Gastroesophageal sphincter (tissue), 4 donors: ENCODE measurements at regions not wholly inside any gene's neighbourhood (a gene's known extent, or its start where the extent isn't known, plus 50 kb on each side); places are given as distances from the start of the nearest gene placed in this dataset.

Source experiments
- ATAC-seq: fragments of 150-250 bp; one replicate; pipeline ENCODE4 v1.9.1; 2016; ENCODE audit warnings: mild to moderate bottlenecking, moderate library complexity
- H3K27ac ChIP-seq, 4 donors: fragments of 200-600 bp; sonication (generic) in 3 of 4; 1 replicate in 3 of 4; 2 replicates in 1 of 4; pipeline ENCODE4 v1.5.1; 2016 to 2019
- H3K27me3 ChIP-seq: fragments of 200-600 bp; sonication (generic); one replicate; pipeline ENCODE4 v1.5.1; 2019
- H3K36me3 ChIP-seq, 2 donors: fragments of 200-600 bp; sonication (generic); one replicate each; pipeline ENCODE4 v1.5.1; 2019; ENCODE audit warnings: control low read depth in 1 of 2
- H3K4me1 ChIP-seq, 3 donors: fragments of 200-600 bp; sonication (generic); 1 replicate in 2 of 3; 2 replicates in 1 of 3; pipeline ENCODE4 v1.5.1; 2016 to 2019; ENCODE audit warnings: control low read depth in 2 of 3
- H3K4me3 ChIP-seq, 2 donors: fragments of 200-600 bp; sonication (generic); one replicate each; pipeline ENCODE4 v1.5.1; 2019; ENCODE audit warnings: mild to moderate bottlenecking in 1 of 2, moderate library complexity in 1 of 2
- H3K9me3 ChIP-seq, 3 donors: fragments of 200-600 bp; sonication (generic); one replicate each; pipeline ENCODE4 v1.5.1; 2017 to 2019; ENCODE audit warnings: control low read depth in 2 of 3
- CTCF ChIP-seq, 4 experiments: fragments of 200-600 bp in 2 of 4; fragments of 450-650 bp in 2 of 4; sonication (generic) in 1 of 4; IDR thresholded peaks; one replicate each; pipeline ENCODE4 v1.5.1; 2017 to 2019; ENCODE audit warnings: antibody characterized with exemption in 4 of 4, mild to moderate bottlenecking in 2 of 4, moderate library complexity in 2 of 4
- EP300 ChIP-seq: sonication (generic); formaldehyde crosslinking; IDR thresholded peaks from one replicate; pipeline ENCODE4 v1.6.1; 2017; ENCODE audit warnings: antibody characterized with exemption, mild to moderate bottlenecking
- POLR2A ChIP-seq, 2 donors: fragments of 450-650 bp; IDR thresholded peaks; one replicate each; pipeline ENCODE4 v1.6.1; 2017; ENCODE audit warnings: antibody characterized with exemption in 2 of 2, mild to moderate bottlenecking in 2 of 2, moderate library complexity in 1 of 2
- POLR2AphosphoS5 ChIP-seq: sonication (generic); formaldehyde crosslinking; IDR thresholded peaks from one replicate; pipeline ENCODE4 v1.6.1; 2017; ENCODE audit warnings: antibody characterized with exemption
- WGBS, 2 donors: methylation state at CpG; one replicate each; pipeline ENCODE4 v1.1.5; 2018; ENCODE audit warnings: low coverage in 1 of 2; 5-methylcytosine and 5-hydroxymethylcytosine counted together

GRCh38 chr12:94743174-94743573, 92.8 kb upstream of the TMCC3 start:
- WGBS, 2 donors: 75 to 77% methylated on average over 1 to 2 of the region's 3 CpGs
- no peak for ATAC-seq
- no peak for TF ChIP-seq POLR2A (IDR thresholded peaks at IDR 0.05)
- no peak for TF ChIP-seq CTCF (IDR thresholded peaks at IDR 0.05)
- TF ChIP-seq POLR2AphosphoS5: no peak
- TF ChIP-seq EP300: no peak
- H3K4me1 ChIP-seq: no peaks in the 10 kb centered on the region
- H3K27ac ChIP-seq: no peak overlapping the region
- H3K4me3 ChIP-seq: no peak overlapping the region
- H3K27me3 ChIP-seq: no peaks in the 10 kb centered on the region
- H3K36me3 ChIP-seq: no peaks in the 10 kb centered on the region
- no peaks in the 10 kb centered on the region for H3K9me3 ChIP-seq

- no peaks in the 10 kb centered on the region for H3K9me3 ChIP-seq
- ATAC-seq: no peak
- 68 to 73% methylated on average over 2 to 5 of the region's 5 CpGs for WGBS, 2 donors
- H3K36me3 ChIP-seq: no peaks in the 10 kb centered on the region
- H3K4me3 ChIP-seq: no peak overlapping the region
- H3K4me1 ChIP-seq: no peaks in the 10 kb centered on the region
- no peak for TF ChIP-seq EP300
- TF ChIP-seq CTCF (IDR thresholded peaks at IDR 0.05): no peak
- no peak for TF ChIP-seq POLR2A (IDR thresholded peaks at IDR 0.05)
- no peak for TF ChIP-seq POLR2AphosphoS5
- no peaks in the 10 kb centered on the region for H3K27me3 ChIP-seq
- no peak overlapping the region for H3K27ac ChIP-seq
These were observed 90.4 kb upstream of the TMCC3 start for GRCh38 chr12:94740601-94741362.

- 92 to 93% methylated on average over 3 to 5 of the region's 5 CpGs for WGBS, 2 donors
- Histone ChIP-seq H3K27ac (no peak overlapping the region), H3K9me3 (no peaks in the 10 kb centered on the region), H3K4me3 (no peak overlapping the region), H3K36me3 (no peaks in the 10 kb centered on the region), H3K27me3 (no peaks in the 10 kb centered on the region), H3K4me1 (no peaks in the 10 kb centered on the region)
- TF ChIP-seq EP300 (no peak), POLR2AphosphoS5 (no peak), CTCF (IDR thresholded peaks at IDR 0.05) (no peak), POLR2A (IDR thresholded peaks at IDR 0.05) (no peak)
- ATAC-seq: no peak
These were observed 86.5 kb upstream of the TMCC3 start for GRCh38 chr12:94736820-94737219.

- H3K27ac ChIP-seq: no peak overlapping the region
- no peaks in the 10 kb centered on the region for H3K36me3 ChIP-seq
- TF ChIP-seq CTCF (IDR thresholded peaks at IDR 0.05) (no peak), EP300 (no peak), POLR2A (IDR thresholded peaks at IDR 0.05) (no peak), POLR2AphosphoS5 (no peak)
- H3K27me3 ChIP-seq: no peaks in the 10 kb centered on the region
- ATAC-seq: no peak
- H3K9me3 ChIP-seq: no peaks in the 10 kb centered on the region
- 41 to 76% methylated on average over 3 of the region's 3 CpGs for WGBS, 2 donors
- H3K4me3 ChIP-seq: no peak overlapping the region
- H3K4me1 ChIP-seq: no peaks in the 10 kb centered on the region
These were observed 85.6 kb upstream of the TMCC3 start for GRCh38 chr12:94736004-94736403.

GRCh38 chr12:94733727-94734126, 83.4 kb upstream of the TMCC3 start:
- no peak overlapping the region for H3K27ac ChIP-seq
- WGBS, 2 donors: 87 to 97% methylated on average over 5 to 7 of the region's 9 CpGs
- no peaks in the 10 kb centered on the region for H3K36me3 ChIP-seq
- no peak for ATAC-seq
- H3K27me3 ChIP-seq: no peaks in the 10 kb centered on the region
- H3K4me1 ChIP-seq: no peaks in the 10 kb centered on the region
- TF ChIP-seq POLR2A (IDR thresholded peaks at IDR 0.05) (no peak), EP300 (no peak), POLR2AphosphoS5 (no peak), CTCF (IDR thresholded peaks at IDR 0.05) (no peak)
- no peaks in the 10 kb centered on the region for H3K9me3 ChIP-seq
- no peak overlapping the region for H3K4me3 ChIP-seq
